Psoas muscle (tissue), 7 donors: ENCODE measurements at regions not wholly inside any gene's neighbourhood (a gene's known extent, or its start where the extent isn't known, plus 50 kb on each side); places are given as distances from the start of the nearest gene placed in this dataset.

Source experiments
- ATAC-seq, 4 donors: fragments of 200-7000 bp; cut with Tn5 transposase; one replicate each; pipeline ENCODE4 v1.9.1; 2020; ENCODE audit warnings: moderate library complexity in 3 of 4, mild to moderate bottlenecking in 2 of 4
- DNase-seq, 2 donors: peaks; one replicate each; pipeline ENCODE4 v3.0.0-alpha.2; 2020
- H3K27ac ChIP-seq: fragments of 200-600 bp; one replicate; pipeline ENCODE4 v1.8.0; 2022
- H3K27me3 ChIP-seq, 3 donors: fragments of 200-600 bp in 1 of 3; one replicate each; pipeline versions ENCODE4 v1.6.1 to v1.8.0; 2013 to 2022; ENCODE audit warnings: low read length in 2 of 3, mild to moderate bottlenecking in 2 of 3, moderate library complexity in 1 of 3; ENCODE audit not compliant: insufficient read depth in 3 of 3
- H3K36me3 ChIP-seq, 2 donors: fragments of 200-600 bp in 1 of 2; one replicate each; pipeline versions ENCODE4 v1.6.1 to v1.8.0; 2013 to 2022; ENCODE audit warnings: low read depth in 1 of 2, mild to moderate bottlenecking in 1 of 2, moderate library complexity in 1 of 2; ENCODE audit not compliant: insufficient read depth in 1 of 2
- H3K4me1 ChIP-seq: fragments of 200-600 bp; one replicate; pipeline ENCODE4 v1.8.0; 2022
- H3K4me3 ChIP-seq: fragments of 200-600 bp; one replicate; pipeline ENCODE4 v1.8.0; 2022; ENCODE audit warnings: mild to moderate bottlenecking
- H3K9me3 ChIP-seq: fragments of 200-600 bp; one replicate; pipeline ENCODE4 v1.8.0; 2022
- WGBS, 3 donors: extraction: QIAGEN DNeasy Blood & Tissue Kit; methylation state at CpG; one replicate each; pipeline versions ENCODE4 v1.1.6 to v1.1.7; 2013; 5-methylcytosine and 5-hydroxymethylcytosine counted together
- intact Hi-C, 2 donors: fragments of 100-400 bp; cut with DNase I; formaldehyde crosslinking; loops; one replicate each; pipeline versions ENCODE4 v1.11.0 to v1.14.2; 2022
- TF ChIP-seq, protein P1 (sequence below): fragments of 200-600 bp; IDR thresholded peaks from one replicate; pipeline ENCODE4 v1.8.0; 2022; ENCODE audit warnings: antibody characterized with exemption
- donor health status: healthy with polysubstance abuse.
- donor health status: DM: no; HTN: no; CAD: no; lungs with moderate emphysema.
- donor health status: Bipolar disorder and iron deficiency.
- donor health status: healthy.
- donor health status: DM: yes; HTN: yes; CAD: no.
- donor health status: DM: no; HTN: no; CAD: no.
- donor health status: DM: yes; HTN: yes; CAD: no.

DNA sequence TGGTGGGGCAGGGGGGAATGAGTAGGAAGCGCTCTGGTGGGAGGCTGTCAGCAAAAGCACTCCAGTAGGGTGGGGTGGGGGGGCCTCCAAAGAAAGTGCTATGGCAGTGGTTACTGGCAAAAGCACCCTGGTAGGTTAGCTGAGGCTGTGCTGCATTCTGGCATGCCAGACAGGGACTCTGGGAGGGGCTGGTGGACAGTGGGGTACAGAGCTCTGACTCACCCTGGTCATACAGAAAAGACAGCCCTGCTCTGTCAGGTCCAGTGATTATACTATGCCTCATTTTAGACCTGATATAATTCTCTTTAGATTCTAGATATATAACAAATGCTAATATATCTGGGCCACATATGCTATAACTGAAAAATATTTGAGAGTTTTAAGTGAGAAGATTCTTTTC is 82.8 kb upstream of the CPNE4 start:
- no peaks in the 10 kb centered on the region for H3K27me3 ChIP-seq
- intact Hi-C loops, result no loop called here
- ATAC-seq, result no peak
- H3K9me3 ChIP-seq, result peaks cover 3% of the 10 kb centered on the region
- TF ChIP-seq, protein P1, sequence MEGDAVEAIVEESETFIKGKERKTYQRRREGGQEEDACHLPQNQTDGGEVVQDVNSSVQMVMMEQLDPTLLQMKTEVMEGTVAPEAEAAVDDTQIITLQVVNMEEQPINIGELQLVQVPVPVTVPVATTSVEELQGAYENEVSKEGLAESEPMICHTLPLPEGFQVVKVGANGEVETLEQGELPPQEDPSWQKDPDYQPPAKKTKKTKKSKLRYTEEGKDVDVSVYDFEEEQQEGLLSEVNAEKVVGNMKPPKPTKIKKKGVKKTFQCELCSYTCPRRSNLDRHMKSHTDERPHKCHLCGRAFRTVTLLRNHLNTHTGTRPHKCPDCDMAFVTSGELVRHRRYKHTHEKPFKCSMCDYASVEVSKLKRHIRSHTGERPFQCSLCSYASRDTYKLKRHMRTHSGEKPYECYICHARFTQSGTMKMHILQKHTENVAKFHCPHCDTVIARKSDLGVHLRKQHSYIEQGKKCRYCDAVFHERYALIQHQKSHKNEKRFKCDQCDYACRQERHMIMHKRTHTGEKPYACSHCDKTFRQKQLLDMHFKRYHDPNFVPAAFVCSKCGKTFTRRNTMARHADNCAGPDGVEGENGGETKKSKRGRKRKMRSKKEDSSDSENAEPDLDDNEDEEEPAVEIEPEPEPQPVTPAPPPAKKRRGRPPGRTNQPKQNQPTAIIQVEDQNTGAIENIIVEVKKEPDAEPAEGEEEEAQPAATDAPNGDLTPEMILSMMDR, result no peak
- DNase-seq, result no peak
- no peak overlapping the region for H3K27ac ChIP-seq
- H3K4me1 ChIP-seq, result no peaks in the 10 kb centered on the region
- H3K36me3 ChIP-seq, result no peaks in the 10 kb centered on the region
- H3K4me3 ChIP-seq, result no peak overlapping the region
- 83 to 89% (median 88%) methylated on average over 1 of the region's 1 CpG for WGBS, 3 donors

DNA sequence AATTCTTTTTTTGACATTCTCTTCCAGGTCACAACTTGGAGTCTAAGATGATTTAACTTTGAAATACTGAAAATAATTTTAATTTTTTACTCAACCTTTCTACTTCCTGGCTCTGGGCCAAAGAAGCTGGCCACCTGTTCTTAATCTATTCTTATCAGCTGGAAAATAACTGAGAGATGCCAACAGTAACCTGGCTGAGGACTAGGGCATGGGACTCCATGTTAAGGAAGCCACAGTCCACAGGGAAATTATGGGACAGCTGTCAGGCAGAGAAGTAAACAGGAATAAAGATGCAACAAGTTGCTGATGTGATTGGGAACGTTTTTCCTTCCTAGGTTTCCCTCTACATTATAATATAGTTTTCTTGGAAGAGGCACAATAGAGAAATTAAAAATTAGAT is 84.7 kb upstream of the CPNE4 start:
- TF ChIP-seq, protein P1, result no peak
- H3K4me1 ChIP-seq, result no peaks in the 10 kb centered on the region
- intact Hi-C loops, result no loop called here
- H3K27ac ChIP-seq, result no peak overlapping the region
- DNase-seq (no peak), ATAC-seq (no peak)
- peaks cover 3% of the 10 kb centered on the region for H3K9me3 ChIP-seq
- H3K4me3 ChIP-seq, result no peak overlapping the region
- no peaks in the 10 kb centered on the region for H3K36me3 ChIP-seq
- no peaks in the 10 kb centered on the region for H3K27me3 ChIP-seq
- WGBS, 3 donors, result 25 to 34% (median 30%) methylated on average over 1 of the region's 1 CpG

GRCh38 chr3:132124096-132124495 is 89.3 kb upstream of the CPNE4 start:
- Histone ChIP-seq H3K27ac (no peak overlapping the region), H3K4me1 (no peaks in the 10 kb centered on the region), H3K9me3 (no peaks in the 10 kb centered on the region), H3K4me3 (no peak overlapping the region), H3K27me3 (no peaks in the 10 kb centered on the region), H3K36me3 (no peaks in the 10 kb centered on the region)
- DNase-seq (no peak), ATAC-seq (no peak)
- TF ChIP-seq, protein P1, result no peak
- intact Hi-C loops, result no loop called here
- 50 to 68% (median 61%) methylated on average over 3 of the region's 3 CpGs for WGBS, 3 donors

GRCh38 chr3:132124651-132125284 is 90.0 kb upstream of the CPNE4 start:
- Histone ChIP-seq H3K36me3 (no peaks in the 10 kb centered on the region), H3K4me3 (no peak overlapping the region), H3K4me1 (no peaks in the 10 kb centered on the region), H3K27me3 (no peaks in the 10 kb centered on the region), H3K27ac (no peak overlapping the region), H3K9me3 (no peaks in the 10 kb centered on the region)
- intact Hi-C loops, result no loop called here
- no peak for DNase-seq
- TF ChIP-seq, protein P1, result no peak
- no peak for ATAC-seq
- WGBS, 3 donors, result 61 to 74% (median 73%) methylated on average over 4 of the region's 4 CpGs

- DNase-seq (no peak), ATAC-seq (no peak)
- Histone ChIP-seq H3K27ac (no peak overlapping the region), H3K36me3 (no peaks in the 10 kb centered on the region), H3K4me1 (no peaks in the 10 kb centered on the region), H3K9me3 (no peaks in the 10 kb centered on the region), H3K27me3 (no peaks in the 10 kb centered on the region), H3K4me3 (no peak overlapping the region)
- WGBS, 3 donors, result 32 to 62% (median 33%) methylated on average over 1 of the region's 1 CpG
- intact Hi-C loops, result no loop called here
- TF ChIP-seq, protein P1, result no peak
Measured at GRCh38 chr3:132134611-132135010, 99.8 kb upstream of the CPNE4 start.
